Keratinocyte (primary cell): ENCODE measurements at regions not wholly inside any gene's neighbourhood (a gene's known extent, or its start where the extent isn't known, plus 50 kb on each side); places are given as distances from the start of the nearest gene placed in this dataset.

Source experiments
- CTCF ChIP-seq, 3 experiments: IDR thresholded peaks in 1 of 3; conservative IDR thresholded peaks in 1 of 3; optimal IDR thresholded peaks in 1 of 3; 2 replicates in 2 of 3; 3 replicates in 1 of 3; pipeline versions ENCODE3 to v1.5.1; 2011; ENCODE audit warnings: low read length in 3 of 3, mild to moderate bottlenecking in 3 of 3, moderate library complexity in 2 of 3, control low read depth in 1 of 3, inconsistent platforms in 1 of 3; ENCODE audit not compliant: insufficient read depth in 2 of 3; ENCODE audit errors: extremely low read depth in 1 of 3
- EZH2 ChIP-seq: IDR thresholded peaks from one replicate; pipeline ENCODE4 v1.6.1; 2012; ENCODE audit warnings: inconsistent platforms, mild to moderate bottlenecking, low read length, moderate library complexity

DNA sequence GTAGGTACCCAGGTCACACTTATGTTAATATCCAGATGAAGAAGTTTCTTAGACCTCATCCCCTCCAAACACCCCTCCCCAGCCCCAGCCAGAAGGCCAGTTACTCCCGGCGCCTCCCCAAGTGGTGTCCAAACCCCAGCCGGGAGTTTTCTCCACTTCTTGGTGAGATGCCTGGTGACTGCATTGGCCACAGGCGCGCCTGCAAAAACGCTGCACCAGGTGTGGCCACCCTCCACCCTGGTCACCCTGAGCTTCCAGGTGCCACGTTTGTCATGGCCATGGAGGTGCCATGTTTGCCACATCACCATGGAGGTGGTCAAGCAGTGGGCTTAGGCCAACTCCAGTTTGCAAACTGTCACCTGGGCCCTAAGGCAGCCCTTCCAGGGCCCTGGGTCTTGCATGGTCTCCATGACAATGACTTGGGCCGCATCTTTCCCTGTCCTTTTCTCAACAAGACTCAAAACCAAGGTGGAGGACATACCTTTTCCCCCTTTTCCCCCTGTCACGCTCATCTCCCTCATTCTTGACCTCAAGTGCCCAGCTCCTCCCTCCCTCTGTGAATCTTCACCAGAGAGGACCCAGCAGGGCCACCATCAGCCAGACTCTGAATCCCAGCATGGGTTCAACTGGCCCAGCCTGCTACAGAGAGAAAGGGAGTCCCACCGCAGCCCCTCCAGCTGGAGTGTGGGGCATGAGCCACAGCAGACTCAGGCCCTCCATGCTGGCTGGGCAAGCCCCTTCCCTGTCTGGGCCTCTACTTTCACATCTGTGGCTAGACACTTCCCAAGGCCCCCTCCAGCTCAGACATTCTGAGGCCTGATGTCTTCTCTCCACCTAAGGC, 125.9 kb upstream of the ZBTB40 start:
- no peak for TF ChIP-seq CTCF (optimal IDR thresholded peaks at IDR 0.05 in 1 of 3, IDR thresholded peaks at IDR 0.05 in 1 of 3, conservative IDR thresholded peaks at IDR 0.05 in 1 of 3; ENCODE audit: extremely low read depth in 1 of 3, insufficient read depth in 2 of 3, low read length in 3 of 3)
- no peak for TF ChIP-seq EZH2
